DMS114 treated with DMSO at 0.1 percent for 48 hours (cell line): ENCODE measurements at regions not wholly inside any gene's neighbourhood (a gene's known extent, or its start where the extent isn't known, plus 50 kb on each side); places are given as distances from the start of the nearest gene placed in this dataset.
"Not testable (repeated sequence)": the region's sequence is repeated elsewhere in the genome, so short reads cannot be mapped to it uniquely, and the experiment has no call there.

Experiments
- DNase-seq: peaks from one replicate; lab custom pipeline; 2025; ENCODE audit not compliant: unreplicated experiment; lab: John Stamatoyannopoulos, UW

DNA sequence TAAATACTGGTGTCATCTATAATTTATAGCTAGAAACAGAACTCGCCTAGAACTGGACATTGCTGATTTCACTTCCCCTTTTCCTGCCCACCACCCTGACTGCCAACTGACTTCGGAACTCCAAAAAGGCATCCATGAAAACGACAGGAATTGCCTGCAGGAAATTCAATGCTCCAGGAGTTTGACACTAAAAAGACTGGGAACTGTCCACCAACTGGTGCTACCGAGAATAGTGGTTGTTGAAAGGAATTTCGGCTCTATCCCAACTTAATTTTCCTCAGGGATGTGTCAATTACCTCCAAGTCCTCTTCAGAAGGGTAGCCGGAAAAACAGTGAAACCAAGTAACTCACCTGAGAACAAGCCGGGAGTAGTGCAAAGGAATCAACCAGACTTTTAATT is 440.0 kb downstream of the PRELID2 start:
- DNase-seq = not testable (repeated sequence)

DNA sequence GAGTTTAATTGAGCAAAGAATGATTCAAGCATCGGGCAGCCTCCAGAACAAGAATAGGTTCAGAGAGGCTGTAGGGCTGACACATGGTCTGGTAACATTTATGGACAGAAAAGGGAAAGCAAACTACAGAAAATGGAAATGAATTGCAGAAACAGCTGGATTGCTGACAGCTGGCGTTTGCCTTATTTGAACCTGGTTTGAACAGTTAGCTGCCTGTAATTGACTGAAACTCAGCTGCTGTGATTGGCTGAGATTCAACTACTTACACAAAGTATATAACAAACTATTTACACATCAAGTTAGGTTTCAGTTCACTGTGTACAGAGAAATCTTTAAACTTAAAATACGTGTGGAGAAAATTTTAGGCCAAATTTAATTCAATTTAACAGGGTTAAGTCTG is 441.7 kb downstream of the PRELID2 start:
- DNase-seq = no peak

DNA sequence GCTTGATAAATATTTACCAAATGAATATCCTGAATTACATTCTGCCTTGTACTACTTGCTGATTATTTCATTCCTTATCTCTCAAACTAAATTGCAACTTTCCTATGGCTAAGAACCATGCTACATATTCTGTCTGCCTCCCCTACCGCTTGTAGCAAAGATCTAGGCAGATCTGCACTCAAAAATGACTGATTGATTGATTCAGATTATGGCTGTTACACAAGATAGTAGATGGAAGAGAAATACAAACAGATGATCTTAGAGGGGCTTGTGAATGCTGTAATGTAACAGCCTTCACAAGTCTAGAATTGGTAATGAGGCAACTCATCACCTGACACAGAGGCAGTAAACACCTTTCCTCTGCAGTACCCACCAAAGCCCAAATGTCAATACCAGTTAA is 446.1 kb downstream of the PRELID2 start:
- no peak for DNase-seq

DNA sequence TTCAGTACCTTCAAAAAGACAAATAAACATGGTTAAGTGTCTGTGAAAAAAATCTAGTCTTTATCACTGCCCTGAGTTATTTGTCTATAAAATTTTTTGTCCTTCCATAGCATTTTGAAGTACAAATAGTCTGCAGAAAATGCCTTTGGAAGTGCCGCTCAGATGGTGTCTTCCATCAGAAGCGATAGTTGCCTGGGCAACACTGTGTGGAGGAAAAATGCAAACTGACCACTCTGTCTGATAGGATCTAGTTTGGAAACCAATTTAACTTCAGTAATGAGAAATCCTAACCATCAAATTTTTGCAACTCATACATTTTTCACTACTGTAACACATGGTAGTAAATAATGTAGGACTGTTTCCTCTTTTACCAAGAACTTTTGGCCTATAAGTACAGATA is 449.9 kb downstream of the PRELID2 start:
- no peak for DNase-seq

DNA sequence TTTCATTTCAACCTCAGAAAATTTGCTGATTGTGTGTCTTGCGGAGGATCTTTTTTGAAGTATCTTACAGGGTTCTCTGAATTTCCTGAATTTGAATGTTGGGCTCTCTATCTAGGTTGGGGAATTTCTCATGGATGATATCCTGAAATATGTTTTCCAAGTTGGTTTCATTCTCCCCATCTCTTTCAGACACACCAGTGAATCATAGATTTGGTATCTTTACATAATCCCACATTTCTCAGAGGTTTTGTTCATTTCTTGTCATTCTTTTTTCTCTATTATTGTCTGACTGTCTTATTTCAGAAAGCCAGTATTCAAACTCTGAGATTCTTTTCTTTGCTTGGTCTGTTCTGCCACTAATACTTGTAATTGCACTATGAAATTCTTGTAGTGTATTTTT is 456.9 kb downstream of the PRELID2 start:
- DNase-seq = no peak

DNA sequence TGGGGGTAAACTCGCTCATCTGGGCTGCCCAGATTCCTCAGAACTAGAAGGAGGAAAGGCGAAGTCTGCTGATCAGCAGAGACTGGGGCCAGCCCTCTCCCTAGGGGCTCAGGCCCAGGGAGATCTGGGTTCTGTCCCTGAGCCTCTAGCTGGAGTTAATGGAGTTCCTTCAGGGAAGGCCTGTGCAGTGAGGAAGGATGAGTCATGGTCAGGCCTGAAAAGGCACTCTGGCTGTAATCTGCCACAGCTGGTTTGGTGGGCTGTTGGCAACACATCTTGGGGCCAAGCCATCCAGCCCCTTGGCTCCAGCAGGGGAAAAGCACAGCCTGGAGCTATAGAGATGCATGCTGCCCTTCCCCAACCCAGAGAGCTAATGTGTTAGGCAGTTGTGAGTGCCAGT is 459.6 kb downstream of the PRELID2 start:
- DNase-seq = no peak

DNA sequence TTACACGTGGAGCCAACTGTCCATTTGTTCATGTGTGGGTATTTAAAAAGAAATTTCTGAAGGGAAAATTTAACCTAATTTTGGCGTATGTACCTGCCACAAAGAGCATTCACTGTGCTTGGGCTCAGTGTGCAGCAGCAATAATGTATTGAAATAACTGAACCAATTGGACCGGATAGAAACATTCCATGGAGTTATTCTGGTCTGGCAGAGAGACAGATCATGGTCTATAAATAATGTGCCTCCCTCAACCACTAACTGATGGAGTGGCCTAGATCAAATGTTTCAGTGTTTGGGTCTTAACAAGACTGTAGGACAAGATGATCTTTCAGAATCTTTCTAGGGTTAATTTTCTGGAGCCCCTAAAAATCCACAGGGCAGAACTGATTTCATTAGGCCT is 469.7 kb downstream of the PRELID2 start:
- no peak for DNase-seq

DNA sequence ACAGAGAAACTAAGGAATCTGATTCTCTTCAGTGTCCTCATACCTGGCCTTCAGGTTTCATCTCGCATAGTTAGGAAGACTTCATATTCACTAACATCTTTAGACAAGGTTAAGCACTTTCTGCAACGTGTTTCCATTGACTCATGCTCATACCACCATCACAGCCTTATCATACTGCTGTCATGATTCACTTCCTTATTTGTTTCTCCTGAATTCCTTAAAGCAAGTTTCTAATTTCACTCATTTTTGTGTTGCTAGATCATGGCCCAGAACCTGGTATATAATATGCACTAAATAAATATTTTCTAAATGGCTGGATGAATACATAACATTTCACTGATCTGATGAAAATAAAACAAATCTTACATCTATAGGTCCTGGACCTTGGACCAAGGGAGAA is 472.9 kb downstream of the PRELID2 start:
- no peak for DNase-seq

DNA sequence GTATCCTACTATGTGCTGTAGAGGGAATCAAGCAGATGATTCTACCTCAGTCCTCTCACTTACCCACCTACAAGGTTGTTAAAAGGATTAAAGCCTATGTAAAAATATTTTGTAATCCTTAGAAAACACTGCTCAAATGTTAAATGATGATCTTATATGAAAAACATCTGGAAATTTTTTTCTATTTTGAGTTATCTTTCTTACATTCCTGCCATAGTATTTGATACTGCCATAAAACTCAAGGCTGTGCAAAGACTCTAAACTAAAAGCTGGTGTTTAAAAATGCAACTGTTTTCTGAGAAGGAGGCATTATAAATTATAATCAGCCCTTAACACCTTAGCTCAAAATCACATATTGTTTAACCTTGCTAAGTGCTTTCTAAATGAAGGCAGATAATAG is 474.2 kb downstream of the PRELID2 start:
- no peak for DNase-seq

DNA sequence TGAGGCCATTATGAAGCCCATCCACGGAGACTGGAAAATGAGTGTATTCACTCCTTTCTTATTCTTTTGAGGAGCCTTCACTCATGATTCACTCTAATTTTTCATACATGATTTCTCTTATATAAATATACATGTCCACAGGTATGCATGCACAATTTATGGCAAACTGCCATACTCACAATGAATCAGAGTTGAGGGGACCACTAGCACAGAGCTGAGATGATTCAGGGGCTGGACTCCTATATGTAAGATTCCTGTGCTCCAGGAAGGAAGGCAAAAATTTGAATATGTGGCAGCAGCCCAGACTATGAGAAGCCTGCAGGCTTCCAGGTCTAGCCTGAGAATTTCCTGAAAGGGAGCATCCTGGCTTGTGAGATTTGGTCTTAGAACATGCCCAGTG is 484.6 kb downstream of the PRELID2 start:
- no peak for DNase-seq

DNA sequence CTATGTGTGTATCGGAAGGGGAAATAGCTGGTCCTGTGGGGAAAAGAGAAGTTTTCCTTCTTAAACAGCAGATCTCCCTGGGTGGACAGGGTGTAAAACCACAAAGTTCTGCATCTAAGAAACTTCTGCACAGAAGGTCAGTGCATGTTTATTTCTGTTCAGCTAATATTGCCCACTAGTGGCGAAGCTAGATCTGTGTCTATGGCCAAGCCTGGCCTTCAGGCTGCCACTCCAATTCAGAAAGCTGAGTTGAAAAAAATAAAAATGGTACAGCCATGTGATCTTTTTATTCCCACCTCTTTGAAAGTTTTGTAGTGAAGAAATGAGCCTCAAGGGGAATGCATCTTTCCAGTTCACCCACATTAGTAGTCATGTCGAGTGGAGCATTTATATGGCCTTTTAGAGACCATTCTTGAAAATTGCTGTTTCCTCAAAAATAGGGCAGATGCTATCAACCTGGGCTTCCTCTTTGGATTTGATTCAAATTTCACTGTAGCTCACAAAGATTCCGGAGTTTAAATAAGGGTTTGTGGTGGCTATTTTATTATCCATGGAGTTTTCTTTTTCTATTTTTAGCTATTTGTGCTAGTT is 488.0 kb downstream of the PRELID2 start:
- DNase-seq = peak; percentile 4

DNA sequence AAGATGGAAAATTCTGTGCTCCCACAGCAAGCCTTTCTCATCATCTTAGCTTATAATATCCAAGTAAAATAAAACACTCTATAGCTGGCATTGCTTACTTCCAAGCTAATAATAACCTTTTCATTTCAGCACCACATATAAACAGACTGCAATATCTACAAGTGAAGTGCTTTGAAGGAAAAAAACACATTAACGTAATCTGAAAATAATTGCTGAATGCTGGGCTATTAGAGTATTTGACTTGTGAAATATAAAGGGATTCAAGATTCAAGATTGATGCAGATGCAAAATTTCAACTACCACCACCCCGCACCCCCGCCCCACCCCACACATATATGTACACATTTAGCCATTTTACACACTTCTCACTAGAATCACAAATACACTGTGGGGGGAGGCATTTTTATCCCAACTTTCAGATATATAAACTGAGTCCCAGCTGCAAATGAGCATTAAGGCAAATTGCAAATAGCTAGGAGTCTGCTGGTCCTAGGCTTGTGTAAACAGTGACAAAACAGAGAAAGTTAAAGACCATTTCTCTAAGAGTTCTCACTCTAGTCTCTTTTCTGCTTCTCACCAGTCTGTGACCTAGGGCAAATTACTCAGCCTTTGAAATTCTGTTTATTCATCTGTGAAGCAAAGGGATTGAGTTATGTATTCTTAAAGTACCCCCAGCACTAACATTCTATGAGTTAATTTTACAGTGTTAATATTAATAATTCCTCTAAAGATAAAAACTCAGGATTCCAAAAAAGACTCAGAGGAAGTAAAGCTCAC is 489.4 kb downstream of the PRELID2 start:
- DNase-seq = no peak

DNA sequence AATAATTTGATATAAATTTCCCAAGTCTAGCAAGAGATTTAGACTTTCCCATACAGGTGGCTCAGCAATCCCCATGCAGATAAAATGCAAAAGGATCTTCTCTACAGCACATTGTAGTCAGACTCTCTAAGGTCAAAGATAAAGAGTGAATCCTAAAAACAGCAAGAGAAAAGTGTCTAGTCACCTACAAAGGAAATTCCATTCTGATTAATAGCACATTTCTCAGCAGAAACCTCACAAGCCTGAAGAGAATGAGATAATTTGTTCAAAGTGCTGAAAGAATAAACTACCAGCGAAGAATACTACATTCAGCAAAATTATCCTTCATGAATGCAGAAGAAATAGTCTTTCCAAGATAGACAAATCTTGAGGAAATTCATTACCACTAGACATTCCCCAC is 493.3 kb downstream of the PRELID2 start:
- no peak for DNase-seq

DNA sequence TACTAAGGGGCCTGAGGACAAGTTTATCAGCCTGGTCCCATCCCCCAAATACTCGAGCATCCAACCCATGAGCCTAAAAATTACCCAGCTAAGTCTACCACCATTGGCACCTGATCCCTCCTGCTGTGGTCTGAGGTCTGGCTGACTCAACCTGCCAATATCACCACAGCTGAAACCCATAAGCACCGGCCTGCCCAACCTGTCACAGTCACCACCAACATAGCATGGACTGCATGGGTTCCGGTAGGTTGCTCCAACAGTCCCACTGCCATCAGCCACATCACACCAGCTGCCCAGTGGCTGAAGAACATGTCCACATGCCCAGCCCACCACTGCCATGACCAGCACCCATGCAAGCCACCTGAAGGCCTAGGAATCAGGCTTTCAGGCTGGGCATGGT is 495.0 kb downstream of the PRELID2 start:
- no peak for DNase-seq

DNA sequence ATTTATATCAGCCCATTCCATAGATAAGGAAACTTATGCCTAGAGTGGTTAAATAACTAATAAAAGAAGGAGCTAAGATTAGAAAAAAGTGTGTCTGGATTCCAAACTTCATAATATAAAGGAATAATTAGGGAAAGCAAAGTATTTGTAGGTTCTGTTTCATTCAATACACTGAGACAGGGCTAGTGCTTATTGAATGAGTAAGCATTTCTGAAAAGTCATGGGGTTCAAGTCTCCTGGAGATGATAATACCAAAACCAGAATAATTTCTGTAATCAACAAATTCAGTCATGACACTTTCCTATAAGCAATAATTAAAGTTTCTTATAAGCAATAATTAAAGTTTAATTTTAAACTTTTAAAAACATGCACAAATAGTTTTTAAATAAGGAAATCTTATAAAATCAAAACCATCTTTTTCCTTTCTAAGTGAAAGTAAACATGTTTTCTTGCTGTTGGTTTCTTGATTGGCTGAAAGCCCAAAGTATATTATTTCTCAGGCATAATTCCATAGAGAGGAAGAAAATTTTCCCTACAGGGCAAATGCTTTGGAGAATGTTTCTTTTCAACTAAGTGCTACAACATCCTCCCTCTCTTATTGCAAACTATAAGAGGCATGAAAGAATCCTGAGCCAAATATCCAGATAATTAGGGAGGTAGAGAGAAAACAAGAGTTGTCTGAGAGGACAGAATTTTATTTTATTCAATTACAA is 510.2 kb downstream of the PRELID2 start:
- DNase-seq = no peak

DNA sequence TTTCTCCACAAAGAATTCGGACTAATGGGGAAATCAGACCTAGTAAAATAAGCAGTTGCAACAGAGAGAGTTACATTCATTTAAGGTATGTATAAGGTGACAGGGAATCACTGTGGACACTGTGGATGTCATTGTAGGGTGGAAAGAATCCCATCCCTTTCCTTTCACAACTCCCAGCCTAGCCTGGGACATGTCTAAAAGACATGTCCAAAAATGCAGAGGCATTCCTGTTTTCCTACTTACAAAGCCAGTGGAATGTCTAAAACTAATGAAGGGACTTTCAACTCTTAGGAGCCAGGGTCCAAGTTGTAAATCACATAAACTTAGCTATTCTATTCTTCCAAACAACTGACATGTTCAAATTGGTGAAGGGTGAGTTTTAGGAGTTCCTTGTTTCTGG is 511.0 kb downstream of the PRELID2 start:
- DNase-seq = no peak

DNA sequence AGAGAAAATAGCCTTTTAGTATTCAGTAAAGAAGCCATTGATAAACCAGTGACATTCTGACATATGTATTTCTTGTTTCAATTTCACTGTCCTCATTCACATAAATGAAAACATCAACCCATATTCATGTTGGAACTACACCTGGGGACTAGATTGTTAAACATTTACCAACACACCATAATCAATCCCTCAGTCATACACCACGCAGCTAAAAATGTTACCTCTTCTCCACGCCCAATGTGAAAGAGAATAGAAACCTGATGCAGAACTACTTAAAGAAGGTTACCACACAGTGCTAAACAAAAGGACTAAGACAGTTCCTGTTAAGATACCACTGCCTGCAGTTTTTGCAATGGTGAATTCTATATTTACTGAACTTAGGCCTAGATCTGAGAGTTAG is 518.9 kb downstream of the PRELID2 start:
- no peak for DNase-seq

DNA sequence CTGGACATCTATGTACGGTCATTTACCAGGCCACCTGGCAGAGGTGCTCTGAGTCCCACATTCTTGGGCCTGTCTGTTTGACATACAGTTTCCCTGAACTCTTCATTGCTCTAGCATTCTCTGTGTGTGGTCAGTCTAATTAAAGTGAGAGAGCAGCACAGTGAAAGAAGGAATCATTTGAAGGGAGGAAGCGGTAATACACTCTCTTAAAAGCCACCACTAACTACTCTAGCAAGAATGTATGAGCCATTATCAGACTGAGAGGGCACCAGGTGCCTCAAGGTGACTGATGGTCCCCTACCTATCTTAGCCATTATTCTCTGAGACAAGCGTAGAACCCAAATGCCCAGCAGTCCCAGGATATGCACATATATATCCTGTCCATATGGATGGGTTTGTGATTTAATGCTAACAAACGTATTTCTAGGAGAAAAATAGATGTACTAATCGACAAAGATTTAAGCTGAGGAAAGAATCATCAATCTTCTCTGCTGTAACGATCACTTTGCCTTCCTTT is 527.2 kb downstream of the PRELID2 start:
- DNase-seq = no peak

DNA sequence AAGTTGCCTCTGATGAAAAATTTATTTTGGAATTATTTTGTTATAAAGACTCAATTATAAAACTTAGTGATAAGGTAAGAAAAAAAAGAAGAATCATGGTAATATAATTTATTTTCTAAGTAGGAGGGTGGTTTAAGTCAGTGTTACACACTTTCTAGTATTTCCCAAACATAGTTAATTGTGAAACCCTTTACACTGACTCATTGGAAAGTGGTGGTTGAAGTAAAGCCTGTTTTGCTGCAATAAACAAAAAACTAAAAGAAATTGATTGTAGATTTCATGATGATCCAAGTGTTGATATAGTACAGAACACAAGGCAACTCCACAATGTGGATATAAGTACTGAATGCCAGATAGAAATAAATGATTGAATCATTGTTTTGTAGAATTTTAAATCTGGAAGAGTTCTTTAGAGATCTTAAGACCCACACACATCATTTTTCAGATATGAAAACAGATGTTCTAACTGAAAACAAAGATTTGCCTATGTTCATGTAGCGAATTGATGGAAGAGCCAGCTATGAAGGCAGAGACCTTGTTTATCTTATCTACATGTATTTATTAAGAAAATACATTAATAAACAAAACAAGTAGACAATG is 539.8 kb downstream of the PRELID2 start:
- DNase-seq = no peak

DNA sequence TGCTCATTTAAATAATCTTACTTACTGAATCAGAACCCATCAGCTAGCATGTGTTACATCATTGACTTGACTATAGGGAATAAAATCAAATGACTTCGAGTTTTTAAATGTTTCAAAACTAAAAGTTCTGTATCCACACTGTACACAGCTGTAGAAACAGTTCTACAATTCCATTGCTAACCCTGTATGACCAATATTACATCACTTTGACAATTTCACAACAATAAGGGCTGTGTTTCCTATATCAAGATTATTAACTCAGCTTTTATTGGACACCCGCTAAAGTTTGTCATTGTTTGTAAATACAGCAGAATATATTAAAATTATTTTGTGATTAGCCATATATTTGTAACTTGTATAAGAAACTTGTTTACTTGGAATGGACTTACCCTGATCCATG is 540.8 kb downstream of the PRELID2 start:
- no peak for DNase-seq

DNA sequence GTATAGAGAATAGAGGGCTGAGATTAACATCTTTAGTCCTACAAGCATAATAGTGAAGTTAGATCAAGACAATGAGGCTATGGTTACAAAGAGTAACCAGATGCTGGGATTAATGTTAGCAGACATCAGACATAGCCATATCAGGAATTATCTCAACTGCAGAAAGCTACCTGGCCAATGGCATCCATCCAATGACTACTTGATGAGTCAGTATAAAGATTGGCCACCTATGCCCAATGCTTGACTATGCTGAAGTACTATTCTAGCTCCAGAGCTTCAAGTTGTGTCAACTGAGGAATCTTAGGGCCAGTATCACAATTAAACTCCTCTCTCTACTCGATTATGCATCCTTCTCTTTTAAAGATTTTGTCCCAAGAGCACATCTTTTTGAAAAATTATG is 541.4 kb downstream of the PRELID2 start:
- DNase-seq = no peak

DNA sequence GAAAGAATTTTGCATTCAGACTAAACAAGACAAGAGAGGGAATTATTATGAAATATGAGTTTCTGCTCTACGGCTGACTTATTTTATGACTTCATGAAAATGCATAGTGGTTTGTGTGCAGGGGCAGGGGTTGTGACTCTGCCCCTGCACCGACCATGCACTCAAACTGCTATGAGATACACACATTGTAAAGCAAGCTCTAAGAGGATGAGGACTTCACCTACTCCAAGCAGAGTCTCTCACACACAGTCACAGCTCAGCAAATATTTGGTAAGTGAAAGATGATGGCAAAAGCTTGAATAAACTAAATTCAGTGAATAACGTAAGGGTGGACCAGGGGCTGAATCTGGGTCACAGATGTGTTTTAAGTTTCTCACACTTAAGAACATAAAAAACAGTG is 542.9 kb downstream of the PRELID2 start:
- DNase-seq = no peak
